Stomach (tissue), 4 donors: ENCODE measurements at regions not wholly inside any gene's neighbourhood (a gene's known extent, or its start where the extent isn't known, plus 50 kb on each side); places are given as distances from the start of the nearest gene placed in this dataset.

ENCODE experiments used
- POLR2A ChIP-seq, 4 donors: fragments of 450-650 bp; IDR thresholded peaks; one replicate each; pipeline ENCODE4 v1.6.1; 2016; ENCODE audit warnings: antibody characterized with exemption in 4 of 4, control low read depth in 2 of 4, mild to moderate bottlenecking in 1 of 4, moderate library complexity in 1 of 4
- TF ChIP-seq, protein P1 (sequence below), 7 experiments: fragments of 450-650 bp in 4 of 7; fragments of 200-600 bp in 3 of 7; sonication (generic) in 3 of 7; IDR thresholded peaks; one replicate each; pipeline ENCODE4 v1.5.1; 2016 to 2019; ENCODE audit warnings: antibody characterized with exemption in 7 of 7, control low read depth in 2 of 7, mild to moderate bottlenecking in 1 of 7

DNA sequence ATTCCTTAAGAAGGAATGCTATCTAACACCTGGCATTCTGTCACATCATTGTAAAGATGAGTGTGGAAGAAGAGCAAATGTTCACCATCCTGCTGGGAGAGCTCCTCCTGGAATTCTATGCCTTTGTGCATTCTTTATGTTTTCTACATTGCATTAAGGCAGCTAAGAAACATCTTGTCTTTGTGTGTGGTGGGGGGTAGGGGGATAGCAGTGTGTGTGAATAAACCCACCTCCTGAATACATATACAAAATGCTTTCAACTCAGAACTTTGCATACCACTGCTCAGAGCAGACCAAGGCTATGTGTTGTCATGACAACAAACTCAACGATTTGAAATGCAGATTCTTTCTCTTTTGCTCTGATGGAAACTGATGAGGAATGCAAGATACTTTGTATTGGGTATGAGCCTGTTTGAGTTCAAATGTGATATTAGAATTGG lies 193.6 kb upstream of the KAZN start:
- TF ChIP-seq, protein P1, sequence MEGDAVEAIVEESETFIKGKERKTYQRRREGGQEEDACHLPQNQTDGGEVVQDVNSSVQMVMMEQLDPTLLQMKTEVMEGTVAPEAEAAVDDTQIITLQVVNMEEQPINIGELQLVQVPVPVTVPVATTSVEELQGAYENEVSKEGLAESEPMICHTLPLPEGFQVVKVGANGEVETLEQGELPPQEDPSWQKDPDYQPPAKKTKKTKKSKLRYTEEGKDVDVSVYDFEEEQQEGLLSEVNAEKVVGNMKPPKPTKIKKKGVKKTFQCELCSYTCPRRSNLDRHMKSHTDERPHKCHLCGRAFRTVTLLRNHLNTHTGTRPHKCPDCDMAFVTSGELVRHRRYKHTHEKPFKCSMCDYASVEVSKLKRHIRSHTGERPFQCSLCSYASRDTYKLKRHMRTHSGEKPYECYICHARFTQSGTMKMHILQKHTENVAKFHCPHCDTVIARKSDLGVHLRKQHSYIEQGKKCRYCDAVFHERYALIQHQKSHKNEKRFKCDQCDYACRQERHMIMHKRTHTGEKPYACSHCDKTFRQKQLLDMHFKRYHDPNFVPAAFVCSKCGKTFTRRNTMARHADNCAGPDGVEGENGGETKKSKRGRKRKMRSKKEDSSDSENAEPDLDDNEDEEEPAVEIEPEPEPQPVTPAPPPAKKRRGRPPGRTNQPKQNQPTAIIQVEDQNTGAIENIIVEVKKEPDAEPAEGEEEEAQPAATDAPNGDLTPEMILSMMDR (IDR thresholded peaks at IDR 0.05) = no peak
- no peak for TF ChIP-seq POLR2A (IDR thresholded peaks at IDR 0.05)
